Astrocyte of the spinal cord (primary cell): ENCODE measurements at regions not wholly inside any gene's neighbourhood (a gene's known extent, or its start where the extent isn't known, plus 50 kb on each side); places are given as distances from the start of the nearest gene placed in this dataset.

Source experiments
- DNase-seq: peaks from one replicate; pipeline ENCODE4 v3.0.0; 2011; ENCODE audit warnings: low read depth, low spot score
- H3K4me3 ChIP-seq: 2 replicates; pipeline ENCODE4 v1.5.1; 2011; ENCODE audit warnings: low read depth, mild to moderate bottlenecking, low read length, moderate library complexity
- CTCF ChIP-seq: IDR thresholded peaks from 2 replicates; pipeline ENCODE4 v1.5.1; 2012; ENCODE audit warnings: low read depth, mild to moderate bottlenecking, low read length, inconsistent platforms
- in situ Hi-C: cut with HindIII; loops from 2 replicates; pipeline ENCODE4 v1.10.0; 2017; ENCODE audit warnings: low sequenced_read_pairs

- in situ Hi-C loops, result no loop called here
- no peak for DNase-seq
- TF ChIP-seq CTCF, result no peak
- no peak overlapping the region for H3K4me3 ChIP-seq
Measured at GRCh38 chr1:10888291-10888690, 91.8 kb upstream of the CASZ1 start.

- no peak for TF ChIP-seq CTCF
- in situ Hi-C loops, result no loop called here
- no peak for DNase-seq
- no peak overlapping the region for H3K4me3 ChIP-seq
Measured at GRCh38 chr1:10888791-10889649, 92.6 kb upstream of the CASZ1 start.

DNA sequence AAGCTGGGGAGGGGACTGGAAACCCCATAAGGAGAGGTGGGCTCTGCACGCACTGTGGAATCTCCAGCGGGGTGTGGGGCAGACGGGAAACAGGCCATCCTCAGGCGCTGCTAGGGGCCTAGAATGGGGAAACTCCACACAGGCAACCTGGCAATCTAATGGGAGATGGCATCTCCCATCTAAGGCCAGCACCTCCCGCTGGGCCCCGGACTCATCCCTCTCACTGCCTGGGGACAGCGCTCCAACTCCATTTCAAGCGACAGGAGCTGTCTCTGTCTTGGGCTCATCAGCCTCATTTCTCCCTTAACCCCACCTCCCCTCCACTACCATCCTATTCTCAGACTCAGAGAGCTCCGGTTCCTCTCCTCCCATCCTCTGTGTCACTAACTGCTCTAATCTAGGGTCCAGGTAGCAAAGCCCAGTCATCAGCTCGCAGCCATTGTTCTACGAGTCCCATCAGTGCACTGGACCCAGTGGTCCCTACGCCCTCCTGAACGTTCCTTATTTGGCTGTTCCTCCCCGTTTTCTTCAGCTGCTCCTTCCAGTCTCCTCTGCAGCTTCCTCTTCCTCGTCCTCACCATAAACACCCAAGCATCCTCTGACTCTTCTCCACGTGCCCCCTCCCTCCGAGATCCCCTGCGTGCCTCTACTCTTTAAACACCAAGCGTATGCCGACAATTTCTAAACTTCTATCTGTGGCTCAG is 93.4 kb upstream of the CASZ1 start:
- no peak overlapping the region for H3K4me3 ChIP-seq
- TF ChIP-seq CTCF, result no peak
- no peak for DNase-seq
- in situ Hi-C loops, result no loop called here

DNA sequence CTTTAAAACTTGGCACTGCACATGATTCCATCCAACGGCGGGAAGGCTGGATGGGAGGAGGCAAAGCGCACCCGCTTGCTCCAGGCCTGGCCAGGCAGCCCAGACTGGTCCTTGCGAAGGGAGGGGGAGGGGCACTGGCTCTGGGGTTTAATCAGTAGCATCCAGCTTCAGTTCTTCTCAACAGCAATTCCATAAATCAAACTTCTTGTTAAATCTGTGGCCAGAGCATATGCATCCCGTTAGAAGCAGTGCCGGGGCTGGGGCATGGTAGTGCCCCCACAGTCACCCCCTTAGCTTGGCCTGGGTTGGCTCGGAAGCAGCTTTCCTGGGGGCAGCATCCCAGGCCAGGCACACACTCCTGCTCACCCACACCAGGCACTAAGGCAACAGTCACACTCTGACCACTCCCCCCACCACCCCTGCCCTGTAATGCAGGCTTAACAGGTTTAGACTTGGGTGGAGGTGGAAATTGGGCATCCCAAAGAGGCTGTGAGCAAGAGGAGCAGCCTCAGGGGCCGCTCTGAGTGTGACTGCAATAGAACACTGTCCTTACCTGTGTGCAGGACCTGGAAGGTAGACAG is 94.1 kb upstream of the CASZ1 start:
- in situ Hi-C loops, result no loop called here
- no peak for TF ChIP-seq CTCF
- no peak overlapping the region for H3K4me3 ChIP-seq
- DNase-seq, result no peak

- no peak for TF ChIP-seq CTCF
- in situ Hi-C loops, result no loop called here
- no peak for DNase-seq
- H3K4me3 ChIP-seq, result no peak overlapping the region
Measured at GRCh38 chr1:10891091-10891490, 94.6 kb upstream of the CASZ1 start.

- H3K4me3 ChIP-seq, result no peak overlapping the region
- DNase-seq, result no peak
- in situ Hi-C loops, result no loop called here
- no peak for TF ChIP-seq CTCF
Measured at GRCh38 chr1:10892138-10893065, 96.0 kb upstream of the CASZ1 start.
